ENCODE measurements at regions not wholly inside any gene's neighbourhood (a gene's known extent, or its start where the extent isn't known, plus 50 kb on each side); places are given as distances from the start of the nearest gene placed in this dataset.
"Not testable (repeated sequence)": the region's sequence is repeated elsewhere in the genome, so short reads cannot be mapped to it uniquely, and the experiment has no call there.

DNA sequence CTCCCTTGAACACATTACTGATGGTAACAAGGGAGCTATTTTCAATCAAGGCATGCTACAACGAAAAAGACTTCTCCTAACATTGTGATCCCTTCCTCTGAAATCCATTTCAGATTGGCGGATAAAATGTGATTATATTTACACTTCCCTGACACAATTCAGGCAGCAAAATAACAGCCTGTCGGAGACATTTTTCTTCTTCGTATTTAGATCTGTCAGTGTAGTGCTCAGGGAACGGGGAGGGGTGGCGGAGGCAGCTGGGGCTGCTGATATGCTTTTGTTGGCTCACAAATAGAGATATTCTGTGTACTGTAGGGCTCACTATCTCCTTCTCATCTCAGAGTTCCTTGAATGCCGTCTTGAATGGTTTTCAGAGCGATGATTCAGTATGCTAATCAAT is 1261.7 kb upstream of the AUTS2 start:
- no peak for DNase-seq

DNA sequence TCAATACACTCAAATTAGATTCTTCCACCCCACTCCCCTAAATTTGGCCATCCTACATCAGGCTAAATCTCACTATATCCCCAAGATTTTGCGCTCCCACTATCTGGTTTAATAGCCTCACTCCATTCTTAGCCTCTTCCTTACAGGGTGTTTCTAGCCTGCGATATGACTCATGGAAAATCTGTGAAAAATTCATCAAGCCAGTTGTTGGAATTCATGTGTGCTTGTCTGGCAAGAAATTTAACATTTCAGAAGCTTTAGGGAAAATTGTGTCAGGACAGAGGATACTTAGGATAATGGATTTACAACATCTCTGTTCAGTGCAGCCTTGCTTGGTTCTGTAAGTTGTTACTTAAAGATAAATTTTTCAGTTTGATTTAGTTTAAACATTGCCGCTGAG is 1249.9 kb upstream of the AUTS2 start:
- no peak for DNase-seq

DNA sequence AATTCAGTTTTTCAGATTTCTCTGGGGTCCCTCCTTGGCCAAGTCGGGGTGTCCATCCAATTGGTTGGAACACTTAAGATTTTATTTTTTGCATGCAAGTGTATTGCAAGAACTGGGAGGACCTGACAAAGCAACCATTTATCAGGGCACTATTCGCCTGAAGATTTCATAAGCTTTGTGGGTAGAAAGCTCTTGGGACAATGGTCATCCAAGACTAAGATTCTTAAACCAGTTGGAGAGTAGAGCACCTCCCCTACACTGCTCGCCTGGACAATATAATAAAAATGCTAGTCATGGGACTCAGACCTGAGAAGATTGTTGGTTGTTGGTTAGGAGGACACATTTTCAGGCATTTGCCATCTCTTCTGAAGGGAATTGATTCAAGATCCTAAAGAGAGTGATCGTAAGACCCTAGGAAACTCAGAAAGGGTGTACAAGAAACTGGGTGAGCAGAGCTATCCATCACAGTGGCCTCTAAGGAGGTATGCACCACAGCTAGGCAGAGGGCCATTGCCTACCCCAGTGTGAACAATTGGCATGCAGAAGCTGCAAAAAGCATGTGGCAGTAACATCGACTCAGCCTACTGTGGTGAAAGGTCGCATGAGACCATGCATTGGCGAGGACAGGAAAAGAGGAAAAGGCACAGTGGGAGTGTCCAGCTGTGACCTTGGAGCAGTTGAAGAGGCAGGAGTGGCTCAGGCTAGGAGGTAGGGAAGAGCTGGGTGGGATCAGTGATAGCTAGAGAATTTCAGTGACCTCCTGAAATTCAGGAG is 1235.3 kb upstream of the AUTS2 start:
- DNase-seq = no peak

DNA sequence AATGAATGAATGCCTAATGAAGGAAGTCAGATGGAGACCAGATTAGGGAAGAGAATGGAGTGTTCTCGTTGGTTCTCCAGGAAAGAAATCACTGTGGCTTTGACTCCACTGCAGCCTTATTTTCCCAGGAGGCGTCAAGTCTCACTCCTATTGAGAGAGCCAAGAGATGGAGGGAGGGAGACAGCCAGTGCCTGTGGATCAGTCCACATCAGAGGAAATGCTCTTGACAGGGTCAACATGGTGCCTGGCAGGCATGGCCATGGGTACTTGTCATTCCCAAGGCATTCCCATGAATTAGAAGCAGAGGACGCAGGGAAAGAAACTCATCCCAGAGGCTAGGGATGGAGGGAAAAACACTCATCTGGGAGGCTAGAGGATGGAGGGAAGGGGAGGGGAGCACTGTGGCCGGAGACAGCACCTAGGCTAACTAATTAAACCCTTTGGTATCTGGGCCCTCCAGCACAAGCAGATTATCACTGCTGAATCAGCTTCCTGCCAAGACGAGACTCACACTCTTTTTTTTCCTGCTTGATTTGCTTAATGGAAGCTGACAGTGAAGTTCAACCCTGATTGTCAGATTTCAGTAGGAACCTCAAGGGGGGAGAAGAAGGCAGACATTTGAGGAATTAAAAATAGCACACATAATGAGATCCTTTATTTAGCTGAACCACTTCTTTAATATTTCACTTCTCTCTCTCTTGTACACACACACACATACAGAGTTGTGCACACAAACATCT is 1233.2 kb upstream of the AUTS2 start:
- no peak for DNase-seq

DNA sequence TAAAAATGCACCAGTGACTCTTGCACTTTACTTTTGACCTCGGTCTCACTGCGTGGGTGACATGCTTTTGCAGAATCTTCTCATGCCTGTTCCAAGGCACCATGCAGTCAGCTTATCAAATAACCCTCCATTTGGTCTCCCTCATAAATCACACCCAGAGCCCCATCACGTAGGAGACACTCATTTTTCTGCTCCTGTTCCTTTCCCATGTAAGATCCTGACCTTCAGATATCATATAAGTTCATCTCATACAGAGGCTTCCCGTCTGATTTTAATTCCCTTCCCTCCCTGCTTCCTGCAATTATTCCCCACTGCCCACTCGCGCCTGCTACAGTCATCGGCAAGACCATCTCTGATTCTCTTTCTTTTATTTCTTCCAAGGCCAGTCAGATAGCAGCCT is 1226.3 kb upstream of the AUTS2 start:
- DNase-seq = no peak

DNA sequence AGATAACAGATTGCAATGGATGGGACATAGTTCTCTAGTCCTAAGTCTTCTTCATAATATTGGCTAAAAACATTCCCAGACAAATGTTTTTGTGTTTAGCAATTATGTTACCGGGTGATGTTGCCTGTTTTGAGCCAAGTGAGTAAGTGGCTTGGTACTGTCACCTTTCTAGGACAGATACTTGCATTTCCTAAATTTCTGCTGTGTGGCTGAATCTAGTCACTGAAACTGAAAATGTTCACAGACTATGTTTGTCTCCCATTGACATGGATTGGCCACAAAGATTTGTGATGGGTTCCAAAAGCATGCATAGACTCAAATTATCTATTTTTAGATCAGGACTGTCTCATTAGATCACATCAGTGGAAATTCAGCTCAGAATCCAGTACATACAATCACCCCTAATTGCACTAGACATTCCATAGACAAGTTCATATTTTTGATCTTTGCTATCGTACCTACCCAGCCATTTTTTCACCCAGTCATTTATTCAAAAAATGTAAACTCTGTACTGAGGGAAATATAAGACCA is 1222.1 kb upstream of the AUTS2 start:
- DNase-seq = no peak

DNA sequence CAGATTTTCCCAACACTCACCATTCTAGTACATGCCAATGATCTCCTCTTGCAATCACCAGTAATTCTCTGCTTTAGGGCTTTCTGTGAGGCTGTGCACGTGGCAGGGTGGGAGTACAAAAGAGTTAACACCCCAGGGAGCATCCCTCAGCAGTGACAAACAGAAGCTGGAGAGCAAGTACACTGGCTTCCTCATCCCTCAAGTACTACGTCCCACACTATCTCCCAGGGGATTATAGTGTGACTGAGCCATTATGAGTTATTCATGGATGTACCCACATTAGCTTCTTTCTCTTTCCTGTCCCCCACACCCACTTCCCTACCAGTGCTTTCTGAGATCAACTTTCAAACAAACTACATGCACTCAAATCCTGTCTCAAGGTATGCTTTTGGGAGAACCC is 1216.5 kb upstream of the AUTS2 start:
- no peak for DNase-seq

DNA sequence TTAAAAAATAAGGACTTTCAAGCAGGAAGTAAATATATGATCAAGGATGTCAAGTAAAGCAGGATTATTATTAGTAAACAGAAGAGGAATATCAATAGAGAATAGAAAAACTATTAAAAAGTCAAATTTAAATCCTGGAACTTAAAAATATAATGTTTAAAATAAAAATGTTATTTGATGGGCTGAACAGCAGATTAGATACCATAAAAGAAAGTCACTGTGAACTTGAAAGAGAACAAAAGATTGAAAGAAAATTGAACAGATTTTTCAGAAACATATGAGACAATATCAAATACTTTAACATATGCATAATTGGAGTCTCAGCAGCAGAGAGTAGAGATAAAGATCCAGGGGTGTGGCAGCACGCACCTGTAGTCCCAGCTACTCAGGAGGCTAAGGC is 1213.7 kb upstream of the AUTS2 start:
- no peak for DNase-seq

DNA sequence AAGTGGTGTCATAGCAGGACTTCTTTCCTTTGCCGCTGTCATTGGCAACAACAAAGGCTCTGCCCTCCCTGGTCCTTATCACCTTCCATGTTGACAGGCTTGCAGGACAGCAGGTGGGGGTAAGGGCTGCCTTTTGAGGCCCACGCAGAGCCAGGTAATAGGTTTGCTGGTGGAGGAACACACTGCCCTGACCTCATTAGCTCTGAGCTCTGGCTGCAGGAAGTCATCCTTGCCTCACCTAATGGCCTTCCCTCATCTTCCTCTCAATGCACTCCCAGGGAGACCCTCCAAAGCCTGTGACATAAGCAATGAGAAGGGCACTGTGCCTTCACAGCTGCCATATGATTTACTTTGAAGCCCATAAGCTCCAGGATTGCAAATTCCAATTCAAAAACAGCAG is 1205.2 kb upstream of the AUTS2 start:
- DNase-seq = no peak

DNA sequence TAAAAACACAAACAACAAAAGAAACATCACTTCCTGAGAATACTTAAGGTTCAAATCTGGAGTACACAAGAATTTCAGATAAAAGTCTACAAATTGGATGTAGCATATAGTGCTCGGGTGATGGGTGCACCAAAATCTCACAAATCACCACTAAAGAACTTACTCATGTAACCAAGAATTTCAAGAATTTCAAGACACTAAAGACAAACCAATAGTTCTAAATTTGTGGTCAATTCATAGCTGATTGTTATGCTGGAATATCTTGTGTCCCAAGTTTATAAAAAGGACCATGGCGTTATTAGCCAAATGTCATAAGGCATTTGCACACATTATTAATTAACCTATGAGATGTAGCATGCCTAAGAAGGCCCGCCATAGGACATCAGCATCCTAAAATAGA is 1204.1 kb upstream of the AUTS2 start:
- DNase-seq = no peak

DNA sequence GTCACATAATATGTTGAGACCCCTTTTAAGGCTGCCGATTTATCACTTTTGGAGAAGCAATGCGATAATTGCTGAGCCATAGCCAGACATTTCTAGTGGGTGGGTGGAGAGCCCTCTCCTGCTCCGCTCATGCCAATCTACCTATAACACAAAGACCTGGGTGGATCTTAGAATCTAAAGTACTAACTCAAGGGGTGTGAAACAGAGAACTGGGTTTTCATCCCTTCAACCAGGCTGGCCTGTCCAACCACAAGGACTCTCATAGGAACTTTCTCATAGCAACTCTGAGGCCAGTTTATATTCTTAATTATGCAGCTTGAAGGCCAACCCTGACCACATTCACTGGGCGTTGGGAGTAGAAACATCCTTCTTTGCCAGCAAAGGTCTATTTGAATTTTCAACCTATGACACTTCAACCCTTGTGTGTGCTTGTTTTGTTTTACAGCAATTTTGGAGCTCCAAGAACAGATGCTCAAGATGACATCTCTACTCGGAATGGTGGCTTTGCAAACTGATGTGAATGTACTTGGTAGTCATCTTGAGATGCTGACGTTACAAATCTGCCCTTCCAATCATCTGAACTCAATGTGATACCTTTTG is 1198.2 kb upstream of the AUTS2 start:
- DNase-seq = no peak

DNA sequence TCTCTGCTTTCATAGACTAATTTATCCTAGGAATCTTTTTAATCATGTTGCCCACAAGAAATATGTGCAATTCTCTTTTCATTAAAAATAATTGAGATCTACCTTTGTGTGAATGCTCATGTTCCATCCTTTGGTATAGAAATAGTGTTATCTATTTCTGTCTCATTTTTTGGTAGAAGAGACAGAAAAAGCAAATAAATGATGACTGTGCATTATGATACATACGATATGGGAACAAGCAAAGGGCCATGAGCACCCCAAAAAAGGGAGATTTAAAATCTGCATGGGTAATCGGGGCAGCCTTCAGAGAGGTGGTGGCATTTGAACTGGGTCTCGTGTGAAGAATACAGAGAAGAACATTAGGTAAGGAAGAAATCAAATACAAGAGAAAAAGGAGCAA is 1197.5 kb upstream of the AUTS2 start:
- no peak for DNase-seq

DNA sequence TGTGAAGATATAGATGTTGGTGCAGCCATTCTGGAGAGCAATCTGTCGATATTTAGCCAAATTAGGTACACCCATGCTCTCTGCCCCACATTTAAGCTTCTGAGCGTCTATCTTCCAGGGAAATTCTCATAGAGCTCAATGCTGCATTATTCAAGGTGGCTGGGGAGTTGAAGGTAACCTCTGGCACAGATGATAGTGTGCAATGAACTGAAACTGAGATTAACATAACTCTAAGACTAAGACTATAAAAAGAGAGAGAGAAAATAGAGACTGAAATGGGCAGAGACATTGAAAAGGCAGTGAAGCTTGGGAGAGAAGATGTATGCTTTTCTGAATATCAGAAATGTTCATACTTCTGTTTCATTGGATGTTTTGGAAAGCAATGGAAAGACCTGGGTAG is 1197.0 kb upstream of the AUTS2 start:
- no peak for DNase-seq

DNA sequence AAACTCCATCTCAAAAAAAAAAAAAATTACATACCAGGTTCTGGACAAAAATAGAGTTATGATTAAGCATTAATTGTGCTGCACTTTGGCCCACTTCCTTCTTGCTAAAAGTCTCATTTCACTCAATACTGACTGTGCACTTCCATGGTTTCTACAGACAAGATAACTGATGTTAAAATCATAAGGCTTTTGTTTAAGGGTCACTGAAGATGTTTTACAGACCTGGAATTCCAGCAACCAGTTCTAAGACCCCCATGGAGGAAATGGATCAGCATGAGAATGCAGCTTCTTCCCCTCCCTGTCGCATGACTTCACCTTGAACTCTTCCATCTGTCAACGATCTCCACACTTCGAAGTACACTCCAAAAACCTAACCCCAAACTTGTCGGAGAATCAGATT is 1191.8 kb upstream of the AUTS2 start:
- DNase-seq = no peak

DNA sequence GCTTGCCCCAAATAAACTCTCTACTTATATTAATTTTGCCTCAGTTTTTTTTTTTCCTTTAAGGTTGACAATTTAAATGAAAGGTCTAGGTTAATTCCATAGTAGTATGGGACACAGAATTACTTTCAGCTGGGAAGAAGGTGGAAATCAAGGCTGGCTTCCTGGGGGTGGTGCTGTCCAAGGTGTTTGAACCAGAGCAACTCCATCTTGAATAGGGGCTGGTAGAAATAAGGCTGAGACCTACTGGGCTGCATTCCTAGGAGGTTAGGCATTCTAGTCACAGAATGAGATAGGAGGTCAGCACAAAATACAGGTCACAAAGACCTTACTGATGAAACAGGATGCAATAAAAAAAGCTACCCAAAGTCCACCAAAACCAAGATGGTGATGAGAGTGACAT is 1190.8 kb upstream of the AUTS2 start:
- no peak for DNase-seq

DNA sequence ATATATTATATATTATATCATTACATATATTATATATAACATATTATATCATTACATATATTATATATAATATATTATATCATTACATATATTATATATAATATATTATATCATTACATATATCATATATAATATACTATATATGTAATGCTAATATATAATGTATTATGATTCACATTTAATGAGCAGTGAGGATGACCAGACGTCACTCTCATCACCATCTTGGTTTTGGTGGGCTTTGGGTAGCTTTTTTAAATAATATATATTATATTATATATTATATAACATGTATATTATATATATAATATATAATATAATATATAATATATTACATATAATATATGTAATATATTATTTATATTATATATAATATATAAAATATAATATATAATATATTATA is 1189.4 kb upstream of the AUTS2 start:
- DNase-seq = no peak

DNA sequence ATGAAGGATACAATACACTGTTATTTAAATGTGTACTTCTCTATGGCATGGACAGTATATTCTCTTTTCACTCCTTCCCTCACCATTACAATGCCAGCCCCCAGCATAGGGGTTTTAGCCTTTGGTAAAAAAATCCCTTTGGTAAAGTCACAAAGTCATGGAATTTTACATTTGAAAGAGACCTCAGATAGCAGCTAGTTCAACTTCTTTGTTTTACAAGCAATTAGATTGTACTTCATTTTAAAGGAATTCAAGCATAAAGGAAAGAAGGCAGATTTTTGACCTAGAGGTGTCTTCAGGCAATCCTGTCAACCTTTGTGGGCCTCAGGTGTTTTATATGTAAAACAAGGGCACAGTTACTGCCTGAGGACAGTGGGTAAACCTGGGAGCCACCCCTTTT is 1188.4 kb upstream of the AUTS2 start:
- DNase-seq = no peak

DNA sequence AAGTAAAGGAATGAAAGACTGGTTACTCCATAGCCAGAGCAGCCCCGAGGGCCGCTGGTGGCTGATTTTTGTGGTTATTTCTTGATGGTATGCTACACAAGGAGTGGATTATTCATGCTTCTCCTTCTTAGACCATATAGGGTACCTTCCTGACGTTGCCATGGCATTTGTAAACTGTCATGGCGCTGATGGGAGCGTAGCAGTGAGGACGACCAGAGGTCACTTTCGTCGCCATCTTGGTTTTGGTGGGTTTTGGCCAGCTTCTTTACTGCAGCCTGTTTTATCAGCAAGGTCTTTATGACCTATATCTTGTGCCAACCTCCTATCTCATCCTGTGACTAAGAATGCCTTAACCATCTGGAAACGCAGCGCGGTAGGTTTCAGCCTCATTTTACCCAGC is 1187.6 kb upstream of the AUTS2 start:
- DNase-seq = not testable (repeated sequence)

DNA sequence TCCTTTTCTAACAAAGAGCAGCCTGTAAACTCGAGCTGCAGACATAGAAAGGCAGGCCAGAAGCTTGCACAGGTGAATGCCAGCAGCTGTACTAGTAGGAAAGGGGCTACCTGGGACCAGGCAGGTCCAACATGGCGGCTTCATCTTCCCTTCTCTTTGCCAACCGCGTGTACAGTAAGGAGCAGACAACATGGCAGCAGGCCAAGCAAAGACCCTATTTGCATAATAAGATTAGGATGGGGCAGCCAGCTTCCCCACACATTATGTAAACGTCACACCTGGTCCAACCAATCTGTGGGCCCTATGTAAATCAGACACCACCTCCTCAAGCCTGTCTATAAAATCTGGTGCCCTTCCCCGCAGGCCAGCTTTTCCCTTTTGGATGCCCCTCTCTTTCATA is 1186.5 kb upstream of the AUTS2 start:
- no peak for DNase-seq

DNA sequence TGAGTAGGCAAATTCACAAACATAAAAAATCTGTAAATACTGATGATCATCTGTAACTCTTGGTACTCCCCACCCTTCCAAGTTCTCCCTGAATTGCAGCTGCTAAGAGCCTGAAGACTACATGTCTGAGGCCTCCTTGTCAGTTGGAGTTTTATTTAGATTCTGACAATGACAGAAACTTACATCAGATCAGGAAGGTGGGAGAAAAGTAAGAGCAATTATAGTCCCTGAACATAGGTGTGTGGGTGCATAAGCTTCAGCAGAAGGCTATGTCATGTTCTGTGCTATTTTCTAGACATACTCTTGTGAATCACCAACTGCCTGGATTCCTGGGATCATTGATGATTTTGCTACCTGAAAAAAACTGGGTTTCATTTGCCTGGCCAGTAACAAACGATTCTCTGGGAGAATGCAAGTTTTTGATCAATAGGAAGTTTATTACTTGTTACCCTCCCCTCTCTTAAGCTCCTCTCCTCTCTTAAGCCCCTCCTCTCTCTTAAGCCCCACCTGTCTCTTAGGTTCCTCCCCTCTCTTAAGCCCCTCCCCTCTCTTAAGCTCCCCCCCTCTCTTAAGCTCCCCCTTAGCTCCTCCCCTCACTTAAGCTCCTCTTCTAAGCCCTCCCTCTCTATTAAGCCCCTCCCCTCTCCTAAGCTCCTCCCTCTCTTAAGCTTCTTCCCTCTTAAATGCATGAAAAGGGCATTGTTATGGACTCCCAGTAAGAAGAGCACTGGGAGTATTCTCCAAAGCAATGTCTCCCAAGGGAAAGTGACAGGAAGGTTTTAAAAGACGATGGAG is 1183.4 kb upstream of the AUTS2 start:
- no peak for DNase-seq

DNA sequence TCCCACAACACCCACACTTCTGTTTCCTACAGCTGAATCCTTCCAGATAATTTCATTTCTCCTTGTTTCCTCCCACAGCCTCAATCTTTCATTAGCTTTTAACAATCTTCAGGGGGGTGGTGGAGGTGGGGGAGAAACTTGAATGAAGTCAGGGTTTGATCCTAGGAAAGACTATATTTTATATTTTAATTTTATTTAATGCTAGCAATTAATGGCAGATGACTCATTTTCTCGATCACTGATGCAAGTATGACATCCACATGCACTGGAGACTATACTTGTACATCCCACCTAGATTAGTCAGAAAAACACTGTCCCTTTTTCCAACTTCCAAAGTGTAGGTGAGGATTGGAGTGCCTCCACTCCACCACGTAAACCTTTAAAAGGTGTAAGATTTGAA is 1181.3 kb upstream of the AUTS2 start:
- no peak for DNase-seq

DNA sequence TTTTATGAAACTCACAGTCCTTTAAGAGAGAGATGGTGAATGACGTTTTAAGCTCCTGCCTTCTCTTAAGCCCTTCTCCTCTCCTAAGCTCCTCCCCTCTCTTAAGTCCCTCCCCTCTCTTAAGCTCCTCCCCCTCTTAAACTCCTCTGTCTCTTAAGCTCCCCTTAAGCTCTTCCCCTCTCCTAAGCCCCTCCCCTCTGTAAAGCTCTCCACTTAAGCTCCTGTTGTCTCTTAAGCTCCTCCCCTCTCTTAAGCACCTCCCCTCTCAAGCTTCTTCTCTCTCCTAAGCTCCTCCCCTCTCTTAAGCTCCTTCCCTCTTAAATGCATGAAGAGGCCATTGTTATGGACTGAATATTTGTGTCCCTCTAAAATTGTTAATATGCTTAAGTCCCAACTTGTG is 1180.6 kb upstream of the AUTS2 start:
- no peak for DNase-seq

Measured in stimulated activated CD4-positive, alpha-beta T cell treated with anti-CD3 and anti-CD28 coated beads, Interleukin-2, amount 100 ng/mL, for 24 hours (primary cell).